ENCODE measurements at regions not wholly inside any gene's neighbourhood (a gene's known extent, or its start where the extent isn't known, plus 50 kb on each side); places are given as distances from the start of the nearest gene placed in this dataset.

- no peak for TF ChIP-seq CHD2 (IDR thresholded peaks at IDR 0.05; ENCODE audit: low read length)
- TF ChIP-seq NANOG (IDR thresholded peaks at IDR 0.05; ENCODE audit: insufficient read depth, low read depth, low read length, poor library complexity, severe bottlenecking) = no peak
- no peak for TF ChIP-seq BACH1 (IDR thresholded peaks at IDR 0.05; ENCODE audit: low read length)
- no peak for TF ChIP-seq CBX5 (IDR thresholded peaks at IDR 0.05; ENCODE audit: low read depth, low read length)
- no peak for TF ChIP-seq TCF12 (IDR thresholded peaks at IDR 0.05; ENCODE audit: low read depth, low read length)
- TF ChIP-seq POLR2A (IDR thresholded peaks at IDR 0.05; ENCODE audit: control extremely low read depth in 1 of 2, low read depth in 2 of 2, low read length in 2 of 2) = no peak
- no peak for TF ChIP-seq GTF2F1 (IDR thresholded peaks at IDR 0.05; ENCODE audit: borderline replicate concordance, low read depth, low read length)
- no peak for TF ChIP-seq GABPA (IDR thresholded peaks at IDR 0.05; ENCODE audit: borderline replicate concordance, insufficient read depth, low read length)
- TF ChIP-seq USF2 (IDR thresholded peaks at IDR 0.05; ENCODE audit: low read length) = no peak
- TF ChIP-seq SP1 (IDR thresholded peaks at IDR 0.05; ENCODE audit: low read depth, low read length) = no peak
- no peak for TF ChIP-seq CREB1 (IDR thresholded peaks at IDR 0.05)
- no peak for TF ChIP-seq SP2 (IDR thresholded peaks at IDR 0.05; ENCODE audit: low read length)
- no peak for TF ChIP-seq KDM1A (IDR thresholded peaks at IDR 0.05; ENCODE audit: borderline replicate concordance, low read length)
Observed at GRCh38 chr12:124099661-124100060, 126.6 kb downstream of the ZNF664 start.
